ENCODE measurements at regions not wholly inside any gene's neighbourhood (a gene's known extent, or its start where the extent isn't known, plus 50 kb on each side); places are given as distances from the start of the nearest gene placed in this dataset.

GRCh38 chr11:119873761-119874421 is 144.9 kb upstream of the NECTIN1 start:
- H3K27me3 ChIP-seq = peaks cover 0 to 59% (median 4%) of the 10 kb centered on the region in 3 donors
- no peaks in the 10 kb centered on the region for H3K36me3 ChIP-seq
- TF ChIP-seq EP300 (IDR thresholded peaks at IDR 0.05) = no peak
- TF ChIP-seq CTCF (IDR thresholded peaks at IDR 0.05) = no peak
- TF ChIP-seq POLR2A (IDR thresholded peaks at IDR 0.05) = no peak
- no peak for TF ChIP-seq POLR2AphosphoS5 (IDR thresholded peaks at IDR 0.05)
- no peaks in the 10 kb centered on the region for H3K9me3 ChIP-seq
- no peak for DNase-seq
- no peak overlapping the region for H3K4me3 ChIP-seq
- H3K4me1 ChIP-seq = no peaks in the 10 kb centered on the region
- WGBS, 2 donors = 86 to 87% methylated on average over 17 of the region's 17 CpGs
- no peak overlapping the region for H3K27ac ChIP-seq
- intact Hi-C loops (cut with DNase I) = no loop called here

- TF ChIP-seq POLR2A (IDR thresholded peaks at IDR 0.05) = no peak
- TF ChIP-seq EP300 (IDR thresholded peaks at IDR 0.05) = no peak
- intact Hi-C loops (cut with DNase I) = no loop called here
- no peak overlapping the region for H3K27ac ChIP-seq
- WGBS, 2 donors = 75 to 84% methylated on average over 11 of the region's 11 CpGs
- H3K27me3 ChIP-seq = peaks cover 0 to 71% (median 4%) of the 10 kb centered on the region in 3 donors
- no peak overlapping the region for H3K4me3 ChIP-seq
- DNase-seq = no peak
- H3K4me1 ChIP-seq = no peaks in the 10 kb centered on the region
- H3K9me3 ChIP-seq = no peaks in the 10 kb centered on the region
- H3K36me3 ChIP-seq = no peaks in the 10 kb centered on the region
Measured at GRCh38 chr11:119872611-119873310, 143.8 kb upstream of the NECTIN1 start.

GRCh38 chr11:119865661-119866156 is 136.7 kb upstream of the NECTIN1 start:
- WGBS, 2 donors = 60 to 69% methylated on average over 2 of the region's 2 CpGs
- Histone ChIP-seq H3K27me3 (peaks cover 0 to 55% (median 0%) of the 10 kb centered on the region in 3 donors), H3K27ac (no peak overlapping the region), H3K4me3 (no peak overlapping the region), H3K4me1 (no peaks in the 10 kb centered on the region), H3K9me3 (no peaks in the 10 kb centered on the region), H3K36me3 (no peaks in the 10 kb centered on the region)
- intact Hi-C loops (cut with DNase I) = no loop called here
- no peak for DNase-seq
- TF ChIP-seq EP300 (IDR thresholded peaks at IDR 0.05) (no peak), POLR2AphosphoS5 (IDR thresholded peaks at IDR 0.05) (no peak)

GRCh38 chr11:119864836-119865235 is 135.8 kb upstream of the NECTIN1 start:
- H3K36me3 ChIP-seq = no peaks in the 10 kb centered on the region
- intact Hi-C loops (cut with DNase I) = no loop called here
- no peaks in the 10 kb centered on the region for H3K4me1 ChIP-seq
- TF ChIP-seq POLR2A (IDR thresholded peaks at IDR 0.05) (no peak), EP300 (IDR thresholded peaks at IDR 0.05) (no peak), POLR2AphosphoS5 (IDR thresholded peaks at IDR 0.05) (no peak), CTCF (IDR thresholded peaks at IDR 0.05) (no peak)
- H3K9me3 ChIP-seq = no peaks in the 10 kb centered on the region
- WGBS, 2 donors = 85 to 90% methylated on average over 7 of the region's 7 CpGs
- H3K27me3 ChIP-seq = peaks cover 0 to 51% (median 0%) of the 10 kb centered on the region in 3 donors
- H3K27ac ChIP-seq = no peak overlapping the region
- no peak overlapping the region for H3K4me3 ChIP-seq
- no peak for DNase-seq

GRCh38 chr11:119863851-119864601 is 135.0 kb upstream of the NECTIN1 start:
- intact Hi-C loops (cut with DNase I) = no loop called here

More at GRCh38 chr11:119863851-119864601, 135.0 kb upstream of the NECTIN1 start:
- no peak overlapping the region for H3K4me3 ChIP-seq
- no peak for DNase-seq
- H3K36me3 ChIP-seq = no peaks in the 10 kb centered on the region
- TF ChIP-seq EP300 (IDR thresholded peaks at IDR 0.05) (no peak), POLR2AphosphoS5 (IDR thresholded peaks at IDR 0.05) (no peak), POLR2A (IDR thresholded peaks at IDR 0.05) (no peak), CTCF (IDR thresholded peaks at IDR 0.05) (no peak)
- WGBS, 2 donors = 14 to 42% methylated on average over 17 of the region's 17 CpGs
- H3K27me3 ChIP-seq = peaks cover 0 to 49% (median 0%) of the 10 kb centered on the region in 3 donors
- no peak overlapping the region for H3K27ac ChIP-seq
- H3K4me1 ChIP-seq = no peaks in the 10 kb centered on the region
- no peaks in the 10 kb centered on the region for H3K9me3 ChIP-seq
